Spleen (tissue), 11 donors: ENCODE measurements at regions not wholly inside any gene's neighbourhood (a gene's known extent, or its start where the extent isn't known, plus 50 kb on each side); places are given as distances from the start of the nearest gene placed in this dataset.

Experiments used
- DNase-seq: peaks from one replicate; pipeline ENCODE4 v3.0.0-alpha.2; 2020
- H3K27ac ChIP-seq, 8 donors: fragments of 200-600 bp; sonication (generic) in 7 of 8; 1 replicate in 4 of 8; 2 replicates in 4 of 8; pipeline versions ENCODE4 v1.5.0 to v1.8.0; 2016 to 2021; ENCODE audit warnings: inconsistent platforms in 4 of 8, mild to moderate bottlenecking in 4 of 8, moderate library complexity in 1 of 8
- H3K27me3 ChIP-seq, 7 donors: fragments of 200-600 bp; sonication (generic) in 6 of 7; replicated peaks in 1 of 7; 1 replicate in 4 of 7; 2 replicates in 3 of 7; pipeline versions ENCODE4 v1.5.0 to v1.8.0; 2016 to 2021; ENCODE audit warnings: inconsistent platforms in 3 of 7, mild to moderate bottlenecking in 1 of 7
- H3K36me3 ChIP-seq, 6 donors: fragments of 200-600 bp; sonication (generic) in 5 of 6; 1 replicate in 4 of 6; 2 replicates in 2 of 6; pipeline versions ENCODE4 v1.5.0 to v1.8.0; 2016 to 2021; ENCODE audit warnings: inconsistent platforms in 2 of 6
- H3K4me1 ChIP-seq, 6 donors: fragments of 200-600 bp; sonication (generic) in 5 of 6; 1 replicate in 3 of 6; 2 replicates in 3 of 6; pipeline versions ENCODE4 v1.5.0 to v1.8.0; 2016 to 2021; ENCODE audit warnings: inconsistent platforms in 3 of 6
- H3K4me3 ChIP-seq, 8 donors: fragments of 200-600 bp; sonication (generic) in 7 of 8; 1 replicate in 4 of 8; 2 replicates in 4 of 8; pipeline versions ENCODE4 v1.5.0 to v1.8.0; 2016 to 2021; ENCODE audit warnings: inconsistent platforms in 4 of 8, mild to moderate bottlenecking in 4 of 8, moderate library complexity in 2 of 8
- H3K9me3 ChIP-seq, 8 donors: fragments of 200-600 bp; sonication (generic) in 7 of 8; 1 replicate in 4 of 8; 2 replicates in 4 of 8; pipeline versions ENCODE4 v1.5.0 to v1.8.0; 2016 to 2021; ENCODE audit warnings: inconsistent platforms in 4 of 8
- CTCF ChIP-seq, 11 experiments: fragments of 200-600 bp in 7 of 11; fragments of 450-650 bp in 4 of 11; sonication (generic) in 4 of 11; IDR thresholded peaks in 8 of 11; conservative IDR thresholded peaks in 3 of 11; 1 replicate in 7 of 11; 2 replicates in 4 of 11; pipeline versions ENCODE4 v1.4.0 to v1.8.0; 2016 to 2021; ENCODE audit warnings: antibody characterized with exemption in 11 of 11, inconsistent platforms in 4 of 11, mild to moderate bottlenecking in 1 of 11
- POLR2A ChIP-seq, 3 donors: fragments of 450-650 bp; IDR thresholded peaks; one replicate each; pipeline ENCODE4 v1.5.1; 2017; ENCODE audit warnings: antibody characterized with exemption in 3 of 3, mild to moderate bottlenecking in 1 of 3
- POLR2AphosphoS5 ChIP-seq, 3 donors: sonication (generic); formaldehyde crosslinking; IDR thresholded peaks; one replicate each; pipeline ENCODE4 v1.5.1; 2017; ENCODE audit warnings: antibody characterized with exemption in 3 of 3
- WGBS, 5 donors: extraction: QIAGEN DNeasy Blood & Tissue Kit in 3 of 5; methylation state at CpG; one replicate each; pipeline versions ENCODE4 v1.1.5 to v1.1.7; 2013 to 2018; 5-methylcytosine and 5-hydroxymethylcytosine counted together
- intact Hi-C: fragments of 100-400 bp; cut with DNase I; formaldehyde crosslinking; loops from one replicate; pipeline ENCODE4 v1.15.0; 2023; ENCODE audit warnings: low total_unique reads
- donor health status: healthy with polysubstance abuse.
- donor health status: DM: no; HTN: no; CAD: no; lungs with moderate emphysema.
- donor health status: DM: no; HTN: no; CAD: no.
- donor health status: Bipolar disorder and iron deficiency.
- donor health status: healthy.
- donor health status: DM: no; HTN: no; CAD: no.
- donor health status: DM: yes; HTN: yes; CAD: no.

GRCh38 chr7:80054356-80054755 is 80.3 kb upstream of the GNAI1 start:
- intact Hi-C loops, result no loop called here
- no peak for DNase-seq
- WGBS, 5 donors, result 79 to 94% (median 87%) methylated on average over 2 of the region's 2 CpGs

GRCh38 chr7:80053124-80053523 is 81.5 kb upstream of the GNAI1 start:
- H3K27ac ChIP-seq, result no peak overlapping the region
- H3K9me3 ChIP-seq, result no peaks in the 10 kb centered on the region
- TF ChIP-seq POLR2A (IDR thresholded peaks at IDR 0.05) (no peak), POLR2AphosphoS5 (IDR thresholded peaks at IDR 0.05) (no peak), CTCF (IDR thresholded peaks at IDR 0.05 in 8 of 11, conservative IDR thresholded peaks at IDR 0.05 in 3 of 11) (no peak)
- H3K36me3 ChIP-seq, result no peaks in the 10 kb centered on the region
- no peaks in the 10 kb centered on the region for H3K27me3 ChIP-seq
- no peaks in the 10 kb centered on the region for H3K4me1 ChIP-seq
- intact Hi-C loops, result no loop called here
- DNase-seq, result no peak
- 86 to 100% (median 93%) methylated on average over 2 of the region's 2 CpGs for WGBS, 5 donors
- no peak overlapping the region for H3K4me3 ChIP-seq

More at GRCh38 chr7:80054356-80054755, 80.3 kb upstream of the GNAI1 start:
- Histone ChIP-seq H3K9me3 (no peaks in the 10 kb centered on the region), H3K36me3 (no peaks in the 10 kb centered on the region), H3K4me3 (no peak overlapping the region), H3K4me1 (no peaks in the 10 kb centered on the region), H3K27me3 (no peaks in the 10 kb centered on the region), H3K27ac (no peak overlapping the region)
- TF ChIP-seq POLR2A (IDR thresholded peaks at IDR 0.05) (no peak), POLR2AphosphoS5 (IDR thresholded peaks at IDR 0.05) (no peak), CTCF (IDR thresholded peaks at IDR 0.05 in 8 of 11, conservative IDR thresholded peaks at IDR 0.05 in 3 of 11) (no peak)

- no peaks in the 10 kb centered on the region for H3K4me1 ChIP-seq
- intact Hi-C loops, result no loop called here
- no peak overlapping the region for H3K4me3 ChIP-seq
- no peak for DNase-seq
- no peak for TF ChIP-seq POLR2AphosphoS5 (IDR thresholded peaks at IDR 0.05)
- no peak for TF ChIP-seq CTCF (IDR thresholded peaks at IDR 0.05 in 8 of 11, conservative IDR thresholded peaks at IDR 0.05 in 3 of 11)
- no peak for TF ChIP-seq POLR2A (IDR thresholded peaks at IDR 0.05)
- no peaks in the 10 kb centered on the region for H3K27me3 ChIP-seq
- peaks cover 0 to 17% (median 11%) of the 10 kb centered on the region in 8 donors for H3K9me3 ChIP-seq
- no peak overlapping the region for H3K27ac ChIP-seq
- H3K36me3 ChIP-seq, result no peaks in the 10 kb centered on the region
- 60 to 70% (median 67%) methylated on average over 1 of the region's 1 CpG for WGBS, 5 donors
Measured at GRCh38 chr7:80047856-80048459, 86.7 kb upstream of the GNAI1 start.

- intact Hi-C loops, result no loop called here
- Histone ChIP-seq H3K27ac (no peak overlapping the region), H3K4me3 (no peak overlapping the region), H3K36me3 (no peaks in the 10 kb centered on the region), H3K27me3 (no peaks in the 10 kb centered on the region), H3K9me3 (peaks cover 0 to 17% (median 11%) of the 10 kb centered on the region in 8 donors), H3K4me1 (no peaks in the 10 kb centered on the region)
- 82 to 100% (median 93%) methylated on average over 1 of the region's 1 CpG for WGBS, 5 donors
- TF ChIP-seq CTCF (IDR thresholded peaks at IDR 0.05 in 8 of 11, conservative IDR thresholded peaks at IDR 0.05 in 3 of 11) (no peak), POLR2A (IDR thresholded peaks at IDR 0.05) (no peak), POLR2AphosphoS5 (IDR thresholded peaks at IDR 0.05) (no peak)
- DNase-seq, result no peak
Measured at GRCh38 chr7:80047032-80047431, 87.6 kb upstream of the GNAI1 start.
